H1 (cell line): ENCODE measurements at regions not wholly inside any gene's neighbourhood (a gene's known extent, or its start where the extent isn't known, plus 50 kb on each side); places are given as distances from the start of the nearest gene placed in this dataset.

Source experiments
- POLR2A ChIP-seq, 2 experiments: IDR thresholded peaks; 1 replicate in 1 of 2; 2 replicates in 1 of 2; pipeline ENCODE4 v1.6.1; 2011; ENCODE audit warnings: low read depth in 2 of 2, low read length in 2 of 2, mild to moderate bottlenecking in 2 of 2; ENCODE audit errors: control extremely low read depth in 1 of 2
- SP4 ChIP-seq: IDR thresholded peaks from 2 replicates; pipeline ENCODE4 v1.6.1; 2012; ENCODE audit warnings: low read length, inconsistent platforms

GRCh38 chr15:37767841-37768455, 166.5 kb upstream of the TMCO5A start (continued):
- TF ChIP-seq POLR2A (IDR thresholded peaks at IDR 0.05; ENCODE audit: control extremely low read depth in 1 of 2, low read depth in 2 of 2, low read length in 2 of 2) (no peak), SP4 (no peak)
- TF ChIP-seq, all 59 proteins: peak for 0
